MM.1S (cell line): ENCODE measurements at regions not wholly inside any gene's neighbourhood (a gene's known extent, or its start where the extent isn't known, plus 50 kb on each side); places are given as distances from the start of the nearest gene placed in this dataset.

Experiments used
- DNase-seq: peaks from one replicate; pipeline ENCODE4 v3.0.0-alpha.2; 2015
- H2AFZ ChIP-seq: fragments of 300-600 bp; sonication (generic); 2 replicates; pipeline ENCODE4 v1.6.0; 2016; ENCODE audit warnings: antibody characterized with exemption, low read length
- H3F3A ChIP-seq: fragments of 300-600 bp; sonication (generic); 2 replicates; pipeline ENCODE4 v1.6.1; 2016; ENCODE audit warnings: mild to moderate bottlenecking, antibody characterized with exemption, low read length, moderate library complexity, mixed read lengths; ENCODE audit not compliant: insufficient read depth
- H3K27ac ChIP-seq: fragments of 300-600 bp; sonication (generic); 2 replicates; pipeline ENCODE4 v1.5.1; 2016; ENCODE audit warnings: mild to moderate bottlenecking, low read length
- H3K27me3 ChIP-seq: fragments of 300-600 bp; sonication (generic); replicated peaks from 2 replicates; pipeline ENCODE4 v1.6.0; 2016; ENCODE audit warnings: low read length; ENCODE audit not compliant: insufficient read depth
- H3K36me3 ChIP-seq: fragments of 300-600 bp; sonication (generic); replicated peaks from 2 replicates; pipeline ENCODE4 v1.6.1; 2016; ENCODE audit warnings: mild to moderate bottlenecking, low read length, mixed read lengths; ENCODE audit not compliant: insufficient read depth
- H3K4me1 ChIP-seq: fragments of 300-600 bp; sonication (generic); 2 replicates; pipeline ENCODE4 v1.6.1; 2016; ENCODE audit warnings: low read length, mixed read lengths
- H3K4me2 ChIP-seq: fragments of 300-600 bp; sonication (generic); 2 replicates; pipeline ENCODE4 v1.6.0; 2016; ENCODE audit warnings: low read depth, low read length
- H3K4me3 ChIP-seq: fragments of 300-600 bp; sonication (generic); 2 replicates; pipeline ENCODE4 v1.5.1; 2016; ENCODE audit warnings: low read length, mixed read lengths
- H3K79me2 ChIP-seq: fragments of 300-600 bp; sonication (generic); 2 replicates; pipeline ENCODE4 v1.6.1; 2016; ENCODE audit warnings: mixed run types, low read length, mixed read lengths
- H3K9ac ChIP-seq: fragments of 300-600 bp; sonication (generic); 2 replicates; pipeline ENCODE4 v1.6.1; 2016; ENCODE audit warnings: low read length, mixed read lengths
- H3K9me2 ChIP-seq: fragments of 300-600 bp; sonication (generic); replicated peaks from 2 replicates; pipeline ENCODE4 v1.6.1; 2016; ENCODE audit warnings: mild to moderate bottlenecking, low read length, mixed read lengths; ENCODE audit not compliant: insufficient read depth
- H3K9me3 ChIP-seq: fragments of 300-600 bp; sonication (generic); replicated peaks from 2 replicates; pipeline ENCODE4 v1.6.1; 2016; ENCODE audit warnings: mild to moderate bottlenecking, low read length, mixed read lengths; ENCODE audit not compliant: insufficient read depth
- H4K20me1 ChIP-seq: fragments of 300-600 bp; sonication (generic); 2 replicates; pipeline ENCODE4 v1.6.1; 2016; ENCODE audit warnings: mild to moderate bottlenecking, low read length, moderate library complexity, mixed read lengths; ENCODE audit not compliant: insufficient read depth
- CTCF ChIP-seq: fragments of 300-600 bp; sonication (generic); IDR thresholded peaks from 2 replicates; pipeline ENCODE4 v1.5.1; 2016; ENCODE audit warnings: antibody characterized with exemption, low read length, mixed read lengths
- EZH2 ChIP-seq: fragments of 300-600 bp; sonication (generic); optimal IDR thresholded peaks from 2 replicates; pipeline ENCODE3; 2017; ENCODE audit warnings: low read depth, mild to moderate bottlenecking, antibody characterized with exemption, low read length, mixed read lengths
- EZH2phosphoT487 ChIP-seq: fragments of 300-600 bp; sonication (generic); IDR thresholded peaks from 2 replicates; pipeline ENCODE4 v1.6.1; 2018; ENCODE audit warnings: antibody characterized with exemption, low read length

- no peaks in the 10 kb centered on the region for H3K4me1 ChIP-seq
- no peaks in the 10 kb centered on the region for H3K9me2 ChIP-seq
- H3F3A ChIP-seq, result no peaks in the 10 kb centered on the region
- H3K36me3 ChIP-seq, result no peaks in the 10 kb centered on the region
- no peak overlapping the region for H3K4me2 ChIP-seq
- H3K79me2 ChIP-seq, result no peaks in the 10 kb centered on the region
- no peak overlapping the region for H3K4me3 ChIP-seq
- H4K20me1 ChIP-seq, result no peaks in the 10 kb centered on the region
- no peaks in the 10 kb centered on the region for H3K27me3 ChIP-seq
- no peaks in the 10 kb centered on the region for H3K9me3 ChIP-seq
- DNase-seq, result no peak
- H2AFZ ChIP-seq, result no peak overlapping the region
- TF ChIP-seq CTCF (no peak), EZH2 (no peak), EZH2phosphoT487 (no peak)
- H3K27ac ChIP-seq, result no peak overlapping the region
- H3K9ac ChIP-seq, result no peak overlapping the region
Observed at GRCh38 chr3:65200310-65200970, 512.6 kb upstream of the ADAMTS9 start.

GRCh38 chr3:65196663-65197062 lies 508.9 kb upstream of the ADAMTS9 start:
- Histone ChIP-seq H3K79me2 (no peaks in the 10 kb centered on the region), H3K4me1 (no peaks in the 10 kb centered on the region), H3K4me2 (no peak overlapping the region), H3K9ac (no peak overlapping the region), H3K27me3 (no peaks in the 10 kb centered on the region), H4K20me1 (no peaks in the 10 kb centered on the region), H3F3A (no peaks in the 10 kb centered on the region), H3K36me3 (no peaks in the 10 kb centered on the region), H3K9me3 (no peaks in the 10 kb centered on the region), H3K27ac (no peak overlapping the region), H2AFZ (no peak overlapping the region), H3K9me2 (no peaks in the 10 kb centered on the region), H3K4me3 (no peak overlapping the region)
- TF ChIP-seq EZH2phosphoT487 (no peak), CTCF (no peak), EZH2 (no peak)
- DNase-seq, result no peak

- H3K4me1 ChIP-seq, result no peaks in the 10 kb centered on the region
- H4K20me1 ChIP-seq, result no peaks in the 10 kb centered on the region
- H3K27me3 ChIP-seq, result no peaks in the 10 kb centered on the region
- H3F3A ChIP-seq, result no peaks in the 10 kb centered on the region
- no peak overlapping the region for H3K9ac ChIP-seq
- DNase-seq, result no peak
- H3K9me2 ChIP-seq, result no peaks in the 10 kb centered on the region
- H3K79me2 ChIP-seq, result no peaks in the 10 kb centered on the region
- no peak overlapping the region for H3K4me2 ChIP-seq
- H2AFZ ChIP-seq, result no peak overlapping the region
- H3K36me3 ChIP-seq, result no peaks in the 10 kb centered on the region
- TF ChIP-seq EZH2 (no peak), EZH2phosphoT487 (no peak), CTCF (no peak)
- H3K4me3 ChIP-seq, result no peak overlapping the region
- no peaks in the 10 kb centered on the region for H3K9me3 ChIP-seq
- H3K27ac ChIP-seq, result no peak overlapping the region
Observed at GRCh38 chr3:65195211-65196006, 507.6 kb upstream of the ADAMTS9 start.
